Adipocyte (in vitro differentiated cells): ENCODE measurements at regions not wholly inside any gene's neighbourhood (a gene's known extent, or its start where the extent isn't known, plus 50 kb on each side); places are given as distances from the start of the nearest gene placed in this dataset.
"Not testable (repeated sequence)": the region's sequence is repeated elsewhere in the genome, so short reads cannot be mapped to it uniquely, and the experiment has no call there.

ENCODE experiments used
- DNase-seq: peaks from one replicate; pipeline ENCODE4 v3.0.0-alpha.2; 2015; ENCODE audit warnings: low read depth
- H3K27me3 ChIP-seq: replicated peaks from 2 replicates; pipeline ENCODE4 v1.7.0; 2013; ENCODE audit warnings: mild to moderate bottlenecking, low read length, moderate library complexity; ENCODE audit not compliant: control insufficient read depth, insufficient read depth
- H3K36me3 ChIP-seq: 2 replicates; pipeline ENCODE4 v1.7.0; 2013; ENCODE audit warnings: low read length, mild to moderate bottlenecking, moderate library complexity; ENCODE audit not compliant: control insufficient read depth, insufficient read depth, severe bottlenecking
- H3K4me1 ChIP-seq: 2 replicates; pipeline ENCODE4 v1.7.0; 2013; ENCODE audit warnings: mild to moderate bottlenecking, low read length, moderate library complexity; ENCODE audit not compliant: control insufficient read depth, insufficient read depth
- H3K4me3 ChIP-seq: 2 replicates; pipeline ENCODE4 v1.7.0; 2013; ENCODE audit warnings: mild to moderate bottlenecking, low read length, moderate library complexity
- H3K9ac ChIP-seq: 2 replicates; pipeline ENCODE4 v1.7.0; 2013; ENCODE audit warnings: mild to moderate bottlenecking, low read length, moderate library complexity
- H3K9me3 ChIP-seq: 2 replicates; pipeline ENCODE4 v1.7.0; 2013; ENCODE audit warnings: mild to moderate bottlenecking, low read length, moderate library complexity; ENCODE audit not compliant: control insufficient read depth

- DNase-seq = no peak
- Histone ChIP-seq H3K36me3 (no peaks in the 10 kb centered on the region), H3K9me3 (no peaks in the 10 kb centered on the region), H3K4me1 (peaks cover 11% of the 10 kb centered on the region), H3K4me3 (no peak overlapping the region), H3K9ac (no peak overlapping the region), H3K27me3 (no peaks in the 10 kb centered on the region)
Observed at GRCh38 chr6:164347455-164347854, 932.9 kb downstream of the QKI start.

GRCh38 chr6:164346631-164347030 is 932.1 kb downstream of the QKI start:
- Histone ChIP-seq H3K4me1 (peaks cover 11% of the 10 kb centered on the region), H3K4me3 (no peak overlapping the region)

GRCh38 chr6:164345806-164346496 is 931.4 kb downstream of the QKI start:
- no peaks in the 10 kb centered on the region for H3K9me3 ChIP-seq
- H3K27me3 ChIP-seq = no peaks in the 10 kb centered on the region
- no peak overlapping the region for H3K9ac ChIP-seq
- H3K36me3 ChIP-seq = no peaks in the 10 kb centered on the region
- H3K4me3 ChIP-seq = no peak overlapping the region
- no peak for DNase-seq
- H3K4me1 ChIP-seq = peaks cover 11% of the 10 kb centered on the region

More at GRCh38 chr6:164346631-164347030, 932.1 kb downstream of the QKI start:
- no peaks in the 10 kb centered on the region for H3K27me3 ChIP-seq
- no peaks in the 10 kb centered on the region for H3K36me3 ChIP-seq
- DNase-seq = no peak
- no peak overlapping the region for H3K9ac ChIP-seq
- H3K9me3 ChIP-seq = no peaks in the 10 kb centered on the region

GRCh38 chr6:164345327-164345726 is 930.8 kb downstream of the QKI start:
- no peak for DNase-seq
- Histone ChIP-seq H3K27me3 (no peaks in the 10 kb centered on the region), H3K36me3 (no peaks in the 10 kb centered on the region), H3K4me3 (no peak overlapping the region), H3K9ac (no peak overlapping the region), H3K4me1 (peaks cover 11% of the 10 kb centered on the region), H3K9me3 (no peaks in the 10 kb centered on the region)

- no peak for DNase-seq
- no peaks in the 10 kb centered on the region for H3K9me3 ChIP-seq
- H3K27me3 ChIP-seq = no peaks in the 10 kb centered on the region
- H3K4me3 ChIP-seq = no peak overlapping the region
- no peak overlapping the region for H3K9ac ChIP-seq
- H3K4me1 ChIP-seq = peaks cover 11% of the 10 kb centered on the region
- no peaks in the 10 kb centered on the region for H3K36me3 ChIP-seq
Observed at GRCh38 chr6:164344801-164345291, 930.3 kb downstream of the QKI start.

- not testable (repeated sequence) for H3K4me3 ChIP-seq, H3K9ac ChIP-seq, H3K36me3 ChIP-seq, H3K9me3 ChIP-seq, H3K27me3 ChIP-seq, H3K4me1 ChIP-seq, DNase-seq
Observed at GRCh38 chr6:164339442-164339841, 924.9 kb downstream of the QKI start.

- H3K36me3 ChIP-seq = no peaks in the 10 kb centered on the region
- no peaks in the 10 kb centered on the region for H3K4me1 ChIP-seq
- DNase-seq = no peak
- no peak overlapping the region for H3K4me3 ChIP-seq
- no peak overlapping the region for H3K9ac ChIP-seq
- no peaks in the 10 kb centered on the region for H3K27me3 ChIP-seq
- no peaks in the 10 kb centered on the region for H3K9me3 ChIP-seq
Observed at GRCh38 chr6:164337925-164338397, 923.4 kb downstream of the QKI start.

- H3K9ac ChIP-seq = no peak overlapping the region
- no peaks in the 10 kb centered on the region for H3K36me3 ChIP-seq
- no peaks in the 10 kb centered on the region for H3K9me3 ChIP-seq
- no peak for DNase-seq
- peaks cover 4% of the 10 kb centered on the region for H3K4me1 ChIP-seq
- H3K27me3 ChIP-seq = no peaks in the 10 kb centered on the region
- no peak overlapping the region for H3K4me3 ChIP-seq
Observed at GRCh38 chr6:164337024-164337924, 922.8 kb downstream of the QKI start.

GRCh38 chr6:164336455-164336854 is 921.9 kb downstream of the QKI start:
- no peak for DNase-seq

GRCh38 chr6:164331026-164331425 is 916.5 kb downstream of the QKI start:
- H3K4me1 ChIP-seq = peaks cover 5% of the 10 kb centered on the region
- no peak for DNase-seq
- no peak overlapping the region for H3K4me3 ChIP-seq
- H3K9me3 ChIP-seq = no peaks in the 10 kb centered on the region
- H3K36me3 ChIP-seq = no peaks in the 10 kb centered on the region
- H3K9ac ChIP-seq = no peak overlapping the region
- no peaks in the 10 kb centered on the region for H3K27me3 ChIP-seq

More at GRCh38 chr6:164336455-164336854, 921.9 kb downstream of the QKI start:
- Histone ChIP-seq H3K36me3 (no peaks in the 10 kb centered on the region), H3K9me3 (no peaks in the 10 kb centered on the region), H3K27me3 (no peaks in the 10 kb centered on the region), H3K4me1 (peaks cover 5% of the 10 kb centered on the region), H3K4me3 (no peak overlapping the region), H3K9ac (no peak overlapping the region)

- no peak for DNase-seq
- H3K4me1 ChIP-seq = peaks cover 10% of the 10 kb centered on the region
- H3K9me3 ChIP-seq = no peaks in the 10 kb centered on the region
- no peak overlapping the region for H3K4me3 ChIP-seq
- H3K9ac ChIP-seq = no peak overlapping the region
- H3K36me3 ChIP-seq = no peaks in the 10 kb centered on the region
- H3K27me3 ChIP-seq = no peaks in the 10 kb centered on the region
Observed at GRCh38 chr6:164325168-164325567, 910.6 kb downstream of the QKI start.
